NCI-H2029 treated with DMSO at 0.1 percent for 48 hours (cell line): ENCODE measurements at regions not wholly inside any gene's neighbourhood (a gene's known extent, or its start where the extent isn't known, plus 50 kb on each side); places are given as distances from the start of the nearest gene placed in this dataset.
A peak's percentile ranks its signal among the peaks of the same experiment; 100 is the strongest.

Experiments used
- DNase-seq: peaks from one replicate; lab custom pipeline; 2025; lab: John Stamatoyannopoulos, UW

DNA sequence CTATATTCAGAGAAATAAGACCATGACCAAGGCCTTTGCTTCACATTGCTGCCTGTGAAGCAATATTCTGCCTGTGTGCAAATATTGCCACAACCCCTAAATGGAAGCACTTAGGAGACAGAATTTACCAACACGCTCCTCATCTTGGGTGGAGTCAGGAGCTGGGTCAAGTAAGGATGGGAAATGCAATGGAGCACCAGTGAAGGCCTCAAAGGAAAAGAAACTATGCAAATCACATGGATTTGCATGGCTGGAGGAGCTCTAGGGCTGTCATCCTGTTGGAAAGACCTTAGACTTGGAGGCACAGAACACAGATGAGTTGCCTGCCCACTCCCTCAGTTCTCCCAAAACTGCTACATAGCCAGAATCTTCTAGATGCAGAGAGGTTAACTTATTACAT is 435.5 kb downstream of the SIPA1L2 start:
- DNase-seq: no peak

DNA sequence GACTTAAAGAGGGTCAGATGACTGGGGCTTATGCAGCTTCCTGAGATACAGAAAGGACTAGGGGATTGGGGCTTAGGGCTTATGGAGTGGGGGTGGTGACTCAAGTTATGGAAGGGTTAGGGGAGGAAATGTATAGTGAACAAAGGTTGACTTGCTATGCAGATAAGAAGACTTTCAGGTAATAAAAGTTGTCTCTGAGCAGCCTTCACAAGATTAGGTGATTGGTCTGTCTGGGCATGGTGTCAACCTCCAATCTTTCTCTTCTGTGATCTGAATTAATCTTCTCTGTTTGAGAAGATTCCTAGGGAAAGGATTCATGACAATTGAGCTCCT is 436.5 kb downstream of the SIPA1L2 start:
- no peak for DNase-seq

DNA sequence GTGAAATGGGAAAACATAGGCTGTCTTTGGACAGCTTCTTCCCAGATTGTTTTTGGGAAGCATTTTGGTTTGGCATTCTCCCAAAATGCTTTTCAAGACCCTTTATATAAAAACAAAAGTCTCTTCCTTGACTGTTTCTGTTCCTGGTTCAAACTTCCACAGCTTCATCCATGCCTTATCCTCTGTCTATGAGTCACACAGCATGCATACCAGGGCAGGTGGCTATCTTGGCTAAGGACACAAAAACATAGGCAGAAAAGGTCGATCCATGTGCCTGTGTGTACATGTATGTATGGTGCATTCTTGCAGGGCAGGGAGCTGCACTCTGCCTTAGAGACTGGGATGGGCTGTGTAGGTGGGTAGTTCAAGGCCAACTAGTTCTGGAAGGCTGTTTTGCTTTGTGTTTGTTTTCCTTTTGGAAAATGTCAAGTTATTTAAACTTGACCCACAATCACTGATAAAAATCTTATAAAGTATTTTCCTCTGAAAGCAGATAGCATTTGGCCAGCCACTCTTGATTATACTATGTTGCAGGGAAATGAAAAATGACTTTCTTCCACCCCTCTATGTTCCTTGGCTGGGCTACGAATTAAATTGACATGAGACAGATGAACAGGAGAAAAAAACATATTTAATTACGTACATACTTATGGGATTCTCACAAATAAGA is 437.0 kb downstream of the SIPA1L2 start:
- DNase-seq: no peak

DNA sequence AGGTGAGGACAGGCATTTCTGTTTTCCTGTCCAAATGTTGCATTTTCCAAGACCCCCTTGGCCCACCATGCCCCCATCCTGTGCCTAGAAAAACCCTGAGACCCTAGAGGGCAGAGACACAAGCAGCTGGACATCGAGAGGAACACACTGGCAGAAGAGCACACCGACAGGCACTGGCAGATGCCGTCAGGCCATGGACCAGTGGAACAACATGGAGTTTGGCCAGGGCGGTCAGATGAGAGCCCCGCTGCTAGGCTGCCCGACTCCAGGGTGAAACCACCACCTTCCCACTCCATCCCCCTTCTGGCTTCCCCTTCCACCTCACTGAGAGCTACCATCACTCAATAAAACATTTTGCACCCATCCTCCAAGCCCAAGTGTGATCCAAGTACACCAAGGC is 438.4 kb downstream of the SIPA1L2 start:
- DNase-seq: no peak

DNA sequence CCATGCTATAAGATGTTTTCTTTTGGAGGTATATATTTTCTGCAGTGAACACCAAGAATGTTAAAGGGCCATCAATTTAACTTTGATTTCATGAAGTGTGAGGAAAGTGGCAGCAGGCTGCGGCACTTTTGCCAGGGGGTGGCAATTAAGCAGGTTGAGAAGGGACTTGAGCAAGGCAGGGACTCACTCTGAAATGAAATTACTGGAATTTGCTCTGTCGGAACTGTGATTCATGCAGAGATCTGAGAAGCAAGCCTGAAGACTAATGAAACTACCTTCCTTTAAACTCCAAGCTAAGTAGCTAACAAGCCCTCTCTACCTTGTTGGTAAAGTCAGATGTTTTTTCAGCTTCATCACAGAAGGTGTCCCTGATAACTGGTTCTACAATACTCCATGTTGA is 441.6 kb downstream of the SIPA1L2 start:
- no peak for DNase-seq

DNA sequence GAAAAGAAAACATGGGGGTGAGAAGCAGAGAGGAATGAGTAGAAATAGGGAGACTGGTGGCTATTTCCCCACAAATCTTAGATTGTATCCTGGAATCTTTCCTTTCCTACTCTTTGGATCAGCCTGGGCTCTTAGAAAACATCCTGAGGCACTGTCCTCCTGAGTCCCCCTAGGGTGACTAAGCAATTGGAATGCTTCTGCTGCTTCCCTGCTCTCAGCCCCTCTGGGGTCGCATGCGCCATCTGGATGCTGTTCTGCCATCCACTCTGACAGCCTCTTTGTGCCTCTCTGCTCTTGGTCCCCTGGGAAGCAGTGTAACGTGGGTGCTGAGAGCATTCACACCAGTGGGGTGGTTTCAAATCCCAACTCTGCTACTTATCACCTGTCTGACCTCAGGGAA is 443.0 kb downstream of the SIPA1L2 start:
- DNase-seq: no peak

DNA sequence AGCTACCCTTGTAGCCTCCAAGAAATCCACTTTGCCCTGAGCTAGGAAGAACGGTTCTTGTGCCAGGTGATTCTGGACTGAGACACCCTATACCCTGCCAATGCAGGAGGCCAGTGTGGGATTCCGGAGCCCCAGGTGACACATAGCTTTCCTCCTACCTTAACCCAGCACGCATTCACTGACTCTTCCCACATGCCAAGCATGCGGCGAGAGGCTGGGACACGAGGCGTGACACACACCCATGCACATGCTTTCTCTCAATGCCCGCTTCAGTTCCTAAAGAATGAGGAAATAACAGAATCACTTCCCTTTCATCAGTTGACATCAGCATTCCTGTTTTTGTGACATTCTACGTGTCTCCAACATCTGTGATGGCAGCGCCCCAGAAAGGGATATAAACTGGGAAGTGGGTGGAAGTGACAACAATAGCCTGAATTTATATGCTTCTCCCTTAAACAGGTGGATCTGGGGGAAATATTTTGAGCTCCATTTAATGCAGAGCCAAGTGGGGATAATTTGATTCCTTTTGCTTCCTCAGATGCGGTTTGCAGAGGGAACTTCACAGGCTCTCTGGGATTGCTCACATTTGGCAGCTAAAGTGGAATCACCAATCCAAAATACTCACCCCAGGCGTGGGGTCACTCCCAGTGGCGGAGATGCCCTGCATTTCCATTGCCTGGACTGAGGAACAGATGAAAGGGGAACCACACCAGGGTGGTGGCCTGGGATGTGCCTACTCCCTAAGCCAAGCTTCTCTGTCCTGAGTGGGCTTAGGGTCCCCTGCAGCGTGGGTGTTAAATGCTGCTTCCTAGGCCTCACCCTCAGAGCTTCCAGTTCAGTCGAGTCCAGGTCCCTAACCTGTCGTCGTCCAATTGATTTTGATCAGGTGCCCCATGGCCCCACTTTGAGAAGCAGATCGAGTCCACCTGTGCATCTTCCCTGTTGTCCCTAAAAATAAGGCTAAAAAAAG is 445.1 kb downstream of the SIPA1L2 start:
- DNase-seq: no peak

DNA sequence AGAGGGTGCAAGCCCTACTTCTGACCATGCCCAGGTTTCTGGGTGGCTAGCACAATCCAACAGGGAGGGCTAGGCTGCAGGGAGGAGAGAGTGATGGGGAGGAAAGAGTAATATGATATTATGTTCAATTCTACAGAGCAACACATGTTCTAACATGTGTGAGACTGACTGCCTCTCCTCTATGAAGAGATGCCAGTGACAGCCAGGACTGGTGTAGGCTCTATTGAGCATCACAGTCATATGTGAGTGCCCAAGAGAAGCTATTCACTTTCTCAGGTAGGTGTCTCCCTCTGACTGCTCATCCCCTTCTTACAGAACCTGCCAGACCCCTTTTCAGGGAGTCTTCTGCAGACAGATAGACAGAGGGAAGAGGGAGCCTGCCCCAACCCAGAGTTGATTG is 446.1 kb downstream of the SIPA1L2 start:
- DNase-seq: no peak

DNA sequence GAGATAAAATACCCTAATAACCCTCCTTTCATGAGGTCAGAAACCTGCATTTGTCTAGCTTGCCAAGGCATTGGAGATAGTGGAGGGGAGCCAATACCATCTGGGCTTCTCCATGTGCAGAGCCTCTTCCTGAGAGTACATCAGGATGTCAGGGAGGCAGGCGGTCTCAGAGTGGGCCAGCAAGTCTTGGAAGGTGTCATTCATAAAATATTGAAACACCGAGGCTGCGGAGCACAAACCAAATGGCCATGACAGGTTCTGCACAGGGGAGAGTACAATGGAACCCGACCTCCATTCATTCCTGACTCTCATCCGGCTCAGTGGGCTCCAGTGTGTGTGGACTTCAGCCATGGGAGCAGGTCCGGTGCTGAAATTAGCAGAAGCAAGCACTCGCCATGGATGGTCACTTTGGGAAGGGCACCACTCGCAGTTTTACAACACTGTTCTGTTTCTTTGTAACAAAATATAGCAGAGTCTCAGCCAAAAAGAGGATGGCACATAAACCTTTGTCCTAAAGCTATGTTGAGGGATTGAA is 446.6 kb downstream of the SIPA1L2 start:
- no peak for DNase-seq

DNA sequence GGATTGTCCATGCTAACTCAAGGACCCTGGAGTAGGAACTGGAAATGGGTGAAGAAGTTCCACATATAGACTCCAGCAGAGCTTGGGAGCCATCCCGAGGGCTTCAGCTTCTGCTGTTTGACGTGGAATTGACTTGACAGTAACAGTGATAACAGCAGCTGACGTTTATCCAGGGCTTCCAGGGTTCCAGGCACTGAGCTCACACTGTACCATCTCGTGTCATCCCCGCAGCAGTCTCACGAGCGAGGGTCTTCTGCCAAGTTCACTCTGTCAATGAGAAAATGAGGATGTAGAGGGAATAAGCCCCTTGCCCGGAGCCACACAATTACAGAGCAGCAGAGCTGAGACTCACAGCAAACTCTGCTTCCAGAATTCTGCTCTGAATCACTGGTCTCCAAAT is 447.7 kb downstream of the SIPA1L2 start:
- DNase-seq: no peak

DNA sequence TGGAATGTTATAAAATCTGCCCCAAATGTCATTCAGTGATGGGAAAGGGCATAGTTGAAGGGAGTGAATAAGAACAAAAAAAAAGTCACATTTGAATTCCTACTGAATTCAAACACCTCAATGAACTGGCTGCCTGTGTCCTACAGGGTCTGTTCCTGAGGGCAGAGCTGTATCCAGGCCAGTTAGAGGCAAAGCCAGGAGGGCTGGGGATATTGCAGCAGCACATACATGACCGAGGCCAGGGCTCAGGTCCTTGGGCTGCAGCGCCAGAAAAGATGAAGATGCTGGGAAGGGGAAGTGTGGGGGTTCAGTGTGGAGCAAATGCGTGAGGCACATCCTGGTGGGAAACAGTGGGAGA is 449.2 kb downstream of the SIPA1L2 start:
- no peak for DNase-seq

DNA sequence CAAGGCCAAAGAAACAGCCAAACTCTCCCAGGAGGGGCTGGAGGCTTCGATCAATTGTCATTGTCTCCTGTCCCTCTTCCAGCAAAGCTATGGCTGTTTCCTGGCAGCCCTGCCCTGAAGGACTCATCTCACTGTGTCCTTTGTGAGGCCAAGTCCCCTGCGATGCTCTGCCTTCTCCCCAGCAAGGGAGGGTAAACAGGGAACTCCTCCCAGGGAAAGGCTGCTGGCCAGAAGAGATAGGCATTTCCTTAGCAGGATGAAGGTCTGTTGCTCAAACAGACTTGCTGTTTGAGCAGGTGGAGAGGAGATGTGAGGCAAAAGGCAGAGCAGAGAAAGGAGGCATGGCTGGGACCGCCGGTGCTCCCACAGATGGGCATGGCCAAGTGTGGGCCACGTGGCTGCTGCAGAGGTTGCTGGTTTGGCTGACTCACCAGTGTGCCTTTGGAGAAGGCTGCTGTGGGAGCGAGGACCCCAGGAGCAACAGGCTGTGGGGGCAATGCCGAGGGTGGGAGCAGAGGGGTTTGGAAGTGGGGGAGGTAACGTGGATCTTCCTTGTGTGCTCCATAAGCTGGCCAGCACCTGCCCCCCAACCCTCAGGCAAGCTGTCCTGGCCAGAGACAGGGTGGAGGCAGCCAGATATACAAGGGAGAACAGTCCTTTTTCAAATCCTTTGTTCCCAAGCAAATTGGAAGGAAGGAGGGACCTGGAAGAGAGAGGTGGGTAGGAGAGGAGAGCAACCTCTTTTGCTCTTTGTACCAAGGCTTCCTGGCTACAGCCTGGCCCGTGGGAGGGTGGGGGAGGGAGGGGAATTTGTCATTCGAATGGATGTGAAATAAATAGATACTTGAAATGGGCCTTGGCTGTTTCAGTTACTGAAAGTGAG is 449.8 kb downstream of the SIPA1L2 start:
- DNase-seq: no peak

DNA sequence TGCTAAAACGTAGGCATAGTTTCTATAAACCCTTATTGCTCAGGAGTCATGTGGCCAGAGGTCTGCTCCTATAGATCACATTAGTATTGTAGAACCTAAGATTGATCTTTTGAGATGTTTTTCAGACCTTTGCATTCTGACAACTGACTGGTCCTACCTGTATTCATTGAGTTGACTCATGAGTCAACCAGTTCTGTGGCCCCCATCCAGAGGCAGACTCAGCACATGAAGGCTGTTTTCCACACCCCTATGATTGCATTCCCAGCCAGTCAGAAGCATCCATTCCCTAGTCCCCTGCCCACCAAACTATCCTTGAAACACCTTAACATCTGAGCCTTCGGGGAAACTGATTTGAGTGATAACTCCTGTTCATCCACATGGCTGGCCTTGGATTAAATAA is 451.7 kb downstream of the SIPA1L2 start:
- DNase-seq: no peak

DNA sequence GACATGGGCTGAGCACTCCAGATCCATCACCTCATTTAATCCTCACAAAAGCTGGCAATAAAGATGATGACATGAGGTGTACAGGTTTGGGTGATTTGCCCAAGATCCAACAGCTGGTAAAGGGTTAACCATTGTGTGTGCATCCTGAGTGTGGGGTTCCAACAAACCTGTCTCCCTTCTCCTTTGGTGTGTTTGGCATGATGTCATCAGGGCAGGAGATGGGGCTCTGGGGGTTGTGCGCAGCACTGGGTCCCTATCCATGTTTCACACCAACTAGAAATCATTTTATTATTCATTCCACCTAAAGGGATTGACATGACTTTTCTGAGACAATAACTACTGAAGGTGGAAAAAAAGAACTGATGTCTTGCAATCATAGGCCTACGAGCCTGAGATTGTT is 452.5 kb downstream of the SIPA1L2 start:
- DNase-seq: no peak

DNA sequence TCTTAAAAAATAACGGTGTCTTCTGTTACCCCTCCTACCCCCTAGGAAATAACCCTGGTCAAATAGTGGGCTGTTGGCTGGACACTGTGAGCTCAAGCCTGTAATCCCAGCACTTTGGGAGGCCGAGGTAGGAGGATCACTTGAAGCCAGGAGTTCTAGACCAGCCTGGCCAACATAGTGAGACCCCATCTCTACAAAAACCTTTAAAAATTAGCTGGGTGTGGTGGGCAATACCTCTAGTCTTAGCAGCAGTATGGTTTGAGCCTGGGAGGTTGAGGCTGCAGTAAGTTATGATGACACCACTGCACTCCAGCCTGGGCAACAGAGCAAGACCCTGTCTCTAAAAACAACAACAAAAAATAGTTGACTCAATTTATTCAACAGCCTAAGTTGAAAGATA is 453.7 kb downstream of the SIPA1L2 start:
- DNase-seq: no peak

DNA sequence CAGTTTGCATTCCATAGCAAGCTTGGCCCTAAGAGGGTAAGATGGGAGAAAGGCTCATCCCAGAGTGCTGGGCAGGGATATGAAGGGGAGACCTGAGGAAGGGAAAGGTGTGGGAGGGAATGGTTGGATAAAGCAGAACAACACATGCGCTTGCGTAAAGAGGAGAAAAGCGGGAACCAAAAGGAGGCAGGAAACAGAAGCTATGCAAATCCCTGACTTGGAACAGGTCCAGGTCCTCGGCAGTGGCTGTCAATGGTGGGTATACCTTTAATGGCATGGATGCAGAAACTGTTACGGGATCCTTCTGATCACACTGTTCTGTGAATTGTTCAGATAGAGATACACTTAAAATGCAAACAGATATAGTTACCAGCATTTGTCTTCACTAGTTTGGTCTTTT is 455.6 kb downstream of the SIPA1L2 start:
- no peak for DNase-seq

DNA sequence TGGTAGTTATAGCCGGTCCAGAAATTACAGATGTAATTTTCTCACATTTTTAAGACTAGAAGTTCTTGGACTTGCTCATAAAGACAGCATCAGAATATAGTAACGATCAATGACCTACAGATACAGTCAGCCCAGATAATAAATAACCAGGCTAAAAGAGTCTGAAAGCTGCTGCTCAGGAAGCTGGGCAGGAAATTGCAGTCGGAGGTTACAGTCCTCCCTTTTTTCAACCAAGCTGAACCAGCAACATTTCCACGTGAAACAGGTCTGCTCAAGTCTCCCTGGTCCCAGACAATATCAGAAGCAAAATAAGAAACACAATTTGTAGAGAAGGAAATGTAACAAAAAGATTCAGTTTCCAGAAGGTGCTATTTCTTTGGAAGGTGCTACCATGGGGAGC is 457.4 kb downstream of the SIPA1L2 start:
- no peak for DNase-seq

DNA sequence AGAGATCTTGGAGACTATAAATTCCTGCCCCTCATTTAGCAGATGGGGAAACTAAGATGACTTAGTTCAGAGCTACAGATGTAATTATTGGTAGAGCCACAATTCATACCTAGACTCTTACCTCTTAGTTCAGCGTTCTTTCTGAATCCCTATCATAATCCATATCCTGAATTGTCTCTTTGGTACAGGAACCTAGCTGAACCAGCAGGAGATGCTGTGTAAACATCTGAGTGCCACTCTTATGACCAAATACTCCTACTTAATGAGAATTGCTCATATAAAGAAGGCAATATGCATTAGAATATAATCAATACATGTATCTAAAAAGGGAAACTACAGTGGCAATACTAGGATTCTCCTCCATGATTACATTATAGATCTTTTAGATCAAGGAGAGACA is 459.0 kb downstream of the SIPA1L2 start:
- no peak for DNase-seq

DNA sequence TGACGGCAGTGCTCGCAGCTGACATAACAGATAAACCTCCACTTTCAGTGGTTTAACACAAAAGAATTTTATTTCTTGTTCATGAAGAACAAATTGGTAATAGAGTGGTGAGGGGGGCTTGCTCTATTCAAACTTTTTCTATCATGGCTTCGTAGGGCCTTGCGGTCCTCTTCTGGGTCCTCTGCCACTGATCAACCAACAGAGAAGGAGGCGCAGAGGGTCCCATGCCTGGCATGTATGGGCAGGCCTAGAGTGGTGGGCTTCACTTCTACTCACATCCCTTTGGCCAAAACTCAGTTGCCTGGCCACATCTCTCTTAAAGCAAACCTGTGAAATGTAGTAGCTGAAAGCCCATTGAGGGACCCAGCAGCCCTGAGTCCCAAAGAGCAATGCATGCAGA is 460.5 kb downstream of the SIPA1L2 start:
- no peak for DNase-seq

DNA sequence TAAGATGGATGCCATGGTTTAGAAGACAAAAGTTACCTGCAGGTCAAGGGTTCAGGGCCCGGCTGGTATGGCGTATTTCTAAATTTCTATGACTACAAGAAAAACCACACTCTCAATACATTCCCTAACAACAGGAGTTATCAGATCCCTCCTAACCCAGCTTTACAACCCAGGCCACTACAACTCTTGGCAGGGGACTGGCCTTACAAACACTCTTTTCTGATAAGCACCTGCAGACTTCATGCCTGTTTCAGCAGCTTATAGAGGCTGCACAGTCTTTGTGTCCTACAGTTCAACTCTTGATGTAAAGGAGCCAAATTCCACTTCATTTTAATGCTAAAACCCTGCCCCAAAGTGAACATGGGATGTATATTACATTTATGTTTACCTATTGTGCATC is 461.4 kb downstream of the SIPA1L2 start:
- DNase-seq: no peak

DNA sequence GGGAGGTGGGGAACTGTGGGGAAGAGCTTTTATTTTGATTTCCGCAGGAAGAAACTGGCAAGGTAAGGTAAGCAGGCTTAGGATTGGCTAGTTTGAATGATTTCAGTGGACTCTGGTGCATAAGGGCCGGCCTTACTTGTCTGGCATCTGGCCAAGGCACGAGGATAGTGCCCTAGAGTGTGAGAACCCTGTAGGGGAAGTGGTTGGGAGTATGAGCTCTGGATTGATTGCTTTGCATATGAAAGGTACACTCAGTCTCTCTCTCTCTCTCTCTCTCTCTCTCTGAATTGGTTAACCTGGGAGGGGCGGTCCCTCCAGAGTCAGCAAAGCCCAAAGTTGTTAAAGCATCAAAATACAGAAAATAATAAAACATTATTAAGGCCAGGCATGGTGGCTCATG is 463.0 kb downstream of the SIPA1L2 start:
- DNase-seq: peak; percentile 28
